Right lobe of liver (tissue), 4 donors: ENCODE measurements at regions not wholly inside any gene's neighbourhood (a gene's known extent, or its start where the extent isn't known, plus 50 kb on each side); places are given as distances from the start of the nearest gene placed in this dataset.

Experiments
- CTCF ChIP-seq, 4 donors: fragments of 200-600 bp in 3 of 4; fragments of 450-650 bp in 1 of 4; IDR thresholded peaks; one replicate each; pipeline versions ENCODE4 v1.5.1 to v1.8.0; 2016 to 2022; ENCODE audit warnings: antibody characterized with exemption in 4 of 4, mild to moderate bottlenecking in 2 of 4
- POLR2A ChIP-seq: fragments of 450-650 bp; IDR thresholded peaks from one replicate; pipeline ENCODE4 v1.6.1; 2017; ENCODE audit warnings: antibody characterized with exemption, mild to moderate bottlenecking
- donor health status: DM: no; HTN: no; CAD: no.
- donor health status: DM: no; HTN: no; CAD: no.
- donor health status: DM: no; HTN: yes; CAD: no.

GRCh38 chrX:101759000-101759399, 99.3 kb upstream of the ARMCX2 start:
- peak; percentile 35 to 51 (median 49) for TF ChIP-seq CTCF (IDR thresholded peaks at IDR 0.05)
- TF ChIP-seq POLR2A: no peak
